ENCODE measurements at regions not wholly inside any gene's neighbourhood (a gene's known extent, or its start where the extent isn't known, plus 50 kb on each side); places are given as distances from the start of the nearest gene placed in this dataset.
"Not testable (repeated sequence)": the region's sequence is repeated elsewhere in the genome, so short reads cannot be mapped to it uniquely, and the experiment has no call there.

DNA sequence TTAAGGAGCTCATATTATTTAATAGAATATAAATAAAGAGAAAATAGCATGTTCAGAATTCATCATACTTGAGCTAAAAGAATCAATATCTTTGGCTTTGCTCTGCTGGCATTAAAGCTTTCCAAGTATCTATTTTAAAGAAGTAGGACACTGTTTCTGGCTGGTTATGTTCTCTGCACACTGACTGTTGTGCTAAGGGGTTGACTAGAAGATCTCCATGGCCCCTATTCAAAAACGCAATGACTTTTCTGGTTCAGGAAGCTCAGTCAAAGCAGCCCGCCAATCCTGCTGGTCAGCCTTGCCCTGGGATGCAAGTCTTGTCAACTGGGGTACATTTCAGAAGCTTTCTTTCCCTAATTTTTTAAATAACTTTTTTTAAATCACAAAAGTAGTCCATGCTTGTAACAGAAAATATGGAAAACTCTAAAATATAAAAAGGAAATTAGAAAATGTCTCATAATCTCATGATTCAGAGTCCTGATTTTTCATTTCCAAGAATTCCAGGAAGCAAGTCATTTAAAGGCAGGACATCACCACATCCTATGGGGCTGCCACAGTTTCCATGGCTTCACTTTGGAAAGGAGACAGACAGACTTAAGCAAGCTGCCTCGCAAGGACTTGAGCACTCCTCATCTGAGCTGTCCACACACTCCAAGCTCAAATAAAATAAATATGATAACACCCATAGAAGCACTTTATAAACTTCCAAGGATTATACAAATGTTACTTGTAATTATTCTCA is 195.1 kb downstream of the TXNL1 start (continued):
- TF ChIP-seq BRCA1 (IDR thresholded peaks at IDR 0.05; ENCODE audit: low read depth, low read length): no peak
- TF ChIP-seq SRF (IDR thresholded peaks at IDR 0.05; ENCODE audit: low read depth, low read length): no peak
- no peak for TF ChIP-seq KDM4A (IDR thresholded peaks at IDR 0.05; ENCODE audit: low read depth, low read length, severe bottlenecking)
- TF ChIP-seq CREB1 (IDR thresholded peaks at IDR 0.05): no peak
- TF ChIP-seq EZH2 (IDR thresholded peaks at IDR 0.05; ENCODE audit: low read depth, low read length, severe bottlenecking): no peak

DNA sequence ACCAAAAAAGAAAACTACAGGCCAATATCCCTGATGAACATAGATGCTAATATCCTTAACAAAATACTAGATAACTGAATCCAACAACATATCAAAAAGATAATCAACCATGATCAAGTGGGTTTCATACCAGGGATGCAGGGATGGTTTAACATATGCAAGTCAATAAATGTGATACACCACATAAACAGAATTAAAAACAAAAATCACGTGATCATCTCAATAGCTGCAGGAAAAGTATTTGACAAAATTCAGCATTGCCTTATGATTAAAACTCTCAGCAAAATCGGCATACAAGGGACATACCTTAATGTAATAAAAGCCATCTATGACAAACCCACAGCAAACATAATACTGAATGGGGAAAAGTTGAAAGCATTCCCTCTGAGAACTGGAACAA is 199.9 kb downstream of the TXNL1 start:
- H3K56ac ChIP-seq (replicated peaks; ENCODE audit: insufficient read length, low read depth, low read length); H4K8ac ChIP-seq (ENCODE audit: extremely low read depth, insufficient read depth, low read length); H3K14ac ChIP-seq (ENCODE audit: insufficient read length); H3K79me2 ChIP-seq (ENCODE audit: control insufficient read depth in 1 of 2, insufficient read depth in 2 of 2, low read length in 2 of 2); H2BK15ac ChIP-seq (ENCODE audit: low read length); H4K5ac ChIP-seq (ENCODE audit: insufficient read length, low read depth, low read length); H2AK5ac ChIP-seq (ENCODE audit: low read depth, low read length); H3K79me1 ChIP-seq (ENCODE audit: low read depth, low read length); H2BK120ac ChIP-seq (replicated peaks; ENCODE audit: low read depth, low read length); POLR2A ChIA-PET (ENCODE audit: partially characterized antibody); H2BK12ac ChIP-seq (ENCODE audit: low read depth, low read length); H2BK5ac ChIP-seq (ENCODE audit: low read depth, low read length); H3K4me3 ChIP-seq (ENCODE audit: extremely low read depth in 1 of 4, insufficient read depth in 2 of 4, low read depth in 3 of 4, low read length in 4 of 4); H3K23ac ChIP-seq (ENCODE audit: insufficient read length); H3K36me3 ChIP-seq (ENCODE audit: control insufficient read depth in 2 of 4, insufficient read depth in 4 of 4, low read length in 3 of 4); H3K4me1 ChIP-seq (replicated peaks in 1 of 4; ENCODE audit: control insufficient read depth in 3 of 4, insufficient read depth in 4 of 4, low read length in 3 of 4); H3K23me2 ChIP-seq (ENCODE audit: low read depth, low read length); H4K20me1 ChIP-seq (replicated peaks in 1 of 2; ENCODE audit: control insufficient read depth in 1 of 2, insufficient read depth in 2 of 2, low read length in 2 of 2); H2BK20ac ChIP-seq (ENCODE audit: low read length); FAIRE-seq; H3K27me3 ChIP-seq (replicated peaks in 1 of 4; ENCODE audit: control insufficient read depth in 3 of 4, extremely low read depth in 1 of 4, insufficient read depth in 3 of 4, low read length in 3 of 4); H3K4ac ChIP-seq (replicated peaks; ENCODE audit: insufficient read length, low read depth, low read length); H3K27ac ChIP-seq (ENCODE audit: low read depth, low read length); H3K9ac ChIP-seq (replicated peaks in 1 of 4; ENCODE audit: extremely low read depth in 1 of 4, low read depth in 3 of 4, low read length in 3 of 4); H3K18ac ChIP-seq (ENCODE audit: extremely low read depth, low read length); H4K91ac ChIP-seq (replicated peaks; ENCODE audit: insufficient read length, low read length); H2AFZ ChIP-seq (ENCODE audit: low read length); H3K4me2 ChIP-seq (ENCODE audit: insufficient read depth in 1 of 2, low read depth in 2 of 2, low read length in 2 of 2); DNase-seq (ENCODE audit: low read depth in 1 of 2, low spot score in 2 of 2); H3K9me3 ChIP-seq (ENCODE audit: insufficient read depth in 2 of 2, low read depth in 1 of 2, low read length in 1 of 2): not testable (repeated sequence)
- CTCF ChIA-PET (ENCODE audit: partially characterized antibody): interaction anchor here (0.9 kb wide), 1 partner anchor 9 kb away, joined by 3 read pairs; no protein-coding TSS in a partner anchor
- WGBS, 2 experiments (ENCODE audit: extremely low coverage in 1 of 2, insufficient coverage in 1 of 2, insufficient read length in 1 of 2, insufficient replicate concordance in 2 of 2, low coverage in 1 of 2, low lambda C conversion rate in 2 of 2, missing lambda C conversion rate in 1 of 2): 92% methylated on average over 2 of the region's 2 CpGs; no CpG with 5 or more reads in 1 of the 2 experiments

Data from H1 (cell line).